Right atrium auricular region (tissue), 2 donors: ENCODE measurements at regions not wholly inside any gene's neighbourhood (a gene's known extent, or its start where the extent isn't known, plus 50 kb on each side); places are given as distances from the start of the nearest gene placed in this dataset.
"Not testable (repeated sequence)": the region's sequence is repeated elsewhere in the genome, so short reads cannot be mapped to it uniquely, and the experiment has no call there.

ENCODE experiments used
- DNase-seq: peaks from one replicate; pipeline ENCODE4 v3.0.0-alpha.2; 2019; ENCODE audit warnings: low spot score
- H3K27ac ChIP-seq, 2 donors: fragments of 200-600 bp; sonication (generic); 1 replicate in 1 of 2; 2 replicates in 1 of 2; pipeline ENCODE4 v1.5.1; 2016 to 2019
- H3K27me3 ChIP-seq, 2 donors: fragments of 200-600 bp; sonication (generic); one replicate each; pipeline versions ENCODE4 v1.5.1 to v1.6.0; 2017 to 2019
- H3K36me3 ChIP-seq: fragments of 200-600 bp; sonication (generic); one replicate; pipeline ENCODE4 v1.5.1; 2016
- H3K4me1 ChIP-seq, 2 donors: fragments of 200-600 bp; sonication (generic); one replicate each; pipeline versions ENCODE4 v1.5.1 to v1.6.0; 2017 to 2019
- H3K4me3 ChIP-seq, 2 donors: fragments of 200-600 bp; sonication (generic); 1 replicate in 1 of 2; 2 replicates in 1 of 2; pipeline ENCODE4 v1.5.1; 2017 to 2019; ENCODE audit warnings: mild to moderate bottlenecking in 1 of 2, moderate library complexity in 1 of 2
- H3K9me3 ChIP-seq, 2 donors: fragments of 200-600 bp; sonication (generic); one replicate each; pipeline ENCODE4 v1.5.1; 2019
- CTCF ChIP-seq, 2 donors: fragments of 200-600 bp; sonication (generic); IDR thresholded peaks; one replicate each; pipeline ENCODE4 v1.5.1; 2019; ENCODE audit warnings: antibody characterized with exemption in 2 of 2

GRCh38 chrX:139475432-139475831, 55.1 kb upstream of the F9 start:
- Histone ChIP-seq H3K4me3 (no peak overlapping the region), H3K4me1 (no peaks in the 10 kb centered on the region), H3K9me3 (no peaks in the 10 kb centered on the region), H3K36me3 (no peaks in the 10 kb centered on the region), H3K27me3 (no peaks in the 10 kb centered on the region), H3K27ac (no peak overlapping the region)
- DNase-seq, result no peak
- TF ChIP-seq CTCF (IDR thresholded peaks at IDR 0.05), result no peak

- DNase-seq, result not testable (repeated sequence)
Observed at GRCh38 chrX:139461945-139462344, 68.6 kb upstream of the F9 start.

GRCh38 chrX:139454743-139455142, 75.8 kb upstream of the F9 start:
- DNase-seq, result no peak
- no peaks in the 10 kb centered on the region for H3K9me3 ChIP-seq

More at GRCh38 chrX:139461945-139462344, 68.6 kb upstream of the F9 start:
- H3K27ac ChIP-seq, H3K27me3 ChIP-seq, H3K36me3 ChIP-seq, H3K9me3 ChIP-seq, H3K4me1 ChIP-seq, H3K4me3 ChIP-seq: not testable (repeated sequence)

GRCh38 chrX:139448996-139449395, 81.5 kb upstream of the F9 start:
- DNase-seq, result no peak
- no peak for TF ChIP-seq CTCF (IDR thresholded peaks at IDR 0.05)
- Histone ChIP-seq H3K9me3 (no peaks in the 10 kb centered on the region), H3K4me1 (no peaks in the 10 kb centered on the region), H3K27me3 (no peaks in the 10 kb centered on the region), H3K4me3 (no peak overlapping the region), H3K36me3 (no peaks in the 10 kb centered on the region), H3K27ac (no peak overlapping the region)

More at GRCh38 chrX:139454743-139455142, 75.8 kb upstream of the F9 start:
- Histone ChIP-seq H3K4me1 (no peaks in the 10 kb centered on the region), H3K27ac (no peak overlapping the region), H3K4me3 (no peak overlapping the region), H3K27me3 (no peaks in the 10 kb centered on the region), H3K36me3 (no peaks in the 10 kb centered on the region)
- no peak for TF ChIP-seq CTCF (IDR thresholded peaks at IDR 0.05)

DNA sequence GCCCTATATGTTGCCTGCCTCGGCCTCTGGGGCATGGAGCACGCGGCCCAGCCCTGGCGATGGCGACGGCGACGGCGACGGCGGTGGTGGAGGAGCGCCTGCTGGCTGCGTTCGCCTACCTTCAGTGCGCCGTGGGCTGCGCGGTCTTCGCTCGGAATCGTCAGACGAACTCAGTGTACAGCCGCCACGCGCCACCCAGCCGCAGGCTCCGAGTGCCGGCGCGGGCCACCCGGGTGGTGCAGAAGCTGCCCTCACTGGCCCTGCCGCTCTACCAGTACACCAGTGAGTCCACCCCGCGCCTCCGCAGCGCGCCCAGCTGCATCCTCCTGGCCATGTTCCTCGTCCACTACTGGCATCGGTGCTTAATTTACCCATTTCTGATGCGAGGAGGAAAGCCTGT, 83.7 kb upstream of the F9 start:
- Histone ChIP-seq H3K4me3 (no peak overlapping the region), H3K27me3 (no peaks in the 10 kb centered on the region), H3K27ac (no peak overlapping the region), H3K9me3 (no peaks in the 10 kb centered on the region), H3K4me1 (no peaks in the 10 kb centered on the region), H3K36me3 (no peaks in the 10 kb centered on the region)
- no peak for TF ChIP-seq CTCF (IDR thresholded peaks at IDR 0.05)
- DNase-seq, result no peak

- H3K9me3 ChIP-seq, result no peaks in the 10 kb centered on the region
- H3K4me3 ChIP-seq, result no peak overlapping the region
- H3K27me3 ChIP-seq, result no peaks in the 10 kb centered on the region
- no peak overlapping the region for H3K27ac ChIP-seq
- no peaks in the 10 kb centered on the region for H3K36me3 ChIP-seq
- peak in 1 of 2 donors; percentile 30 for TF ChIP-seq CTCF (IDR thresholded peaks at IDR 0.05)
- H3K4me1 ChIP-seq, result no peaks in the 10 kb centered on the region
- DNase-seq, result no peak
Observed at GRCh38 chrX:139429913-139430312, 100.6 kb upstream of the F9 start.
